ENCODE measurements at regions not wholly inside any gene's neighbourhood (a gene's known extent, or its start where the extent isn't known, plus 50 kb on each side); places are given as distances from the start of the nearest gene placed in this dataset.
"Not testable (repeated sequence)": the region's sequence is repeated elsewhere in the genome, so short reads cannot be mapped to it uniquely, and the experiment has no call there.

- Histone ChIP-seq H3K9me3 (ENCODE audit: control insufficient read depth in 4 of 4, low read length in 3 of 4) (no peaks in the 10 kb centered on the region), H3K4me3 (ENCODE audit: low read depth in 1 of 3, low read length in 3 of 3) (no peak overlapping the region), H3K9ac (ENCODE audit: low read depth in 1 of 2, low read length in 2 of 2) (no peak overlapping the region), H3K27ac (ENCODE audit: low read depth in 1 of 2, low read length in 2 of 2) (no peak overlapping the region), H3K27me3 (ENCODE audit: control insufficient read depth in 4 of 4, insufficient read depth in 4 of 4, low read length in 3 of 4) (no peaks in the 10 kb centered on the region), H3K36me3 (ENCODE audit: control insufficient read depth in 4 of 4, insufficient read depth in 3 of 4, low read depth in 1 of 4, low read length in 3 of 4) (no peaks in the 10 kb centered on the region), H3K4me1 (ENCODE audit: control insufficient read depth in 4 of 4, insufficient read depth in 4 of 4, low read length in 3 of 4) (no peaks in the 10 kb centered on the region)
- 57% methylated on average over 13 of the region's 13 CpGs for WGBS
- no peak for DNase-seq (ENCODE audit: low spot score)
- TF ChIP-seq TAF1 (conservative IDR thresholded peaks at IDR 0.05) (no peak), NR2F2 (IDR thresholded peaks at IDR 0.05) (no peak), REST (IDR thresholded peaks at IDR 0.05) (no peak), GABPA (IDR thresholded peaks at IDR 0.05 in 1 of 2, conservative IDR thresholded peaks at IDR 0.05 in 1 of 2) (no peak), FOXA1 (IDR thresholded peaks at IDR 0.05) (no peak)
Measured at GRCh38 chr20:40887105-40887504, 141.5 kb upstream of the TOP1 start.

DNA sequence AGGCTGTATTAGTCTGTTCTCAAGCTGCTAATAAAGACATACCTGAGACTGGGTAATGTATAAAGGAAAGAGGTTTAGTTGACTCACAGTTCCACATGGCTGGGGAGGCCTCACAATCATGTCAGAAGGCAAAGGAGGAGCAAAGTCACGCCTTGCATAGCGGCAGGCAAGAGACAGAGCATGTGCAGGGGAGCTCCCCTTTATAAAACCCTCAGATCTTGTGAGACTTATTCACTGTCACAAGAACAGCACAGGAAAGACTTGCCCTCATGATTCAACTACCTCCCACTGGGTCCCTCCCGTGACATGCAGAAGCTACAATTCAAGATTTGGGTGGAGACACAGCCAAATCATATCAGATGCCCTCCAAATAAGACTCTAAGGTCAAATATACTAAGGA lies 139.4 kb upstream of the TOP1 start:
- not testable (repeated sequence) for H3K27me3 ChIP-seq (ENCODE audit: control insufficient read depth in 4 of 4, insufficient read depth in 4 of 4, low read length in 3 of 4); H3K36me3 ChIP-seq (ENCODE audit: control insufficient read depth in 4 of 4, insufficient read depth in 3 of 4, low read depth in 1 of 4, low read length in 3 of 4); H3K9me3 ChIP-seq (ENCODE audit: control insufficient read depth in 4 of 4, low read length in 3 of 4); H3K27ac ChIP-seq (ENCODE audit: low read depth in 1 of 2, low read length in 2 of 2); H3K4me3 ChIP-seq (ENCODE audit: low read depth in 1 of 3, low read length in 3 of 3); DNase-seq (ENCODE audit: low spot score); H3K9ac ChIP-seq (ENCODE audit: low read depth in 1 of 2, low read length in 2 of 2)
- H3K4me1 ChIP-seq (ENCODE audit: control insufficient read depth in 4 of 4, insufficient read depth in 4 of 4, low read length in 3 of 4) = peaks cover 0 to 11% (median 8%) of the 10 kb centered on the region in 4 donors
- 96% methylated on average over 3 of the region's 3 CpGs for WGBS

- TF ChIP-seq YY1 (IDR thresholded peaks at IDR 0.05) (no peak), EGR1 (IDR thresholded peaks at IDR 0.05; ENCODE audit: low read depth in 2 of 2) (no peak), HNF4A (conservative IDR thresholded peaks at IDR 0.05) (no peak), HNF4G (IDR thresholded peaks at IDR 0.05) (no peak)
- TF ChIP-seq, protein P1, sequence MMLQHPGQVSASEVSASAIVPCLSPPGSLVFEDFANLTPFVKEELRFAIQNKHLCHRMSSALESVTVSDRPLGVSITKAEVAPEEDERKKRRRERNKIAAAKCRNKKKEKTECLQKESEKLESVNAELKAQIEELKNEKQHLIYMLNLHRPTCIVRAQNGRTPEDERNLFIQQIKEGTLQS (IDR thresholded peaks at IDR 0.05) = no peak
- DNase-seq (ENCODE audit: low spot score) = no peak
- H3K9me3 ChIP-seq (ENCODE audit: control insufficient read depth in 4 of 4, low read length in 3 of 4) = no peaks in the 10 kb centered on the region
- WGBS = over 99% methylated on average over 2 of the region's 2 CpGs
- no peak overlapping the region for H3K4me3 ChIP-seq (ENCODE audit: low read depth in 1 of 3, low read length in 3 of 3)
- peaks cover 0 to 11% (median 8%) of the 10 kb centered on the region in 4 donors for H3K4me1 ChIP-seq (ENCODE audit: control insufficient read depth in 4 of 4, insufficient read depth in 4 of 4, low read length in 3 of 4)
- no peak overlapping the region for H3K9ac ChIP-seq (ENCODE audit: low read depth in 1 of 2, low read length in 2 of 2)
- no peak overlapping the region for H3K27ac ChIP-seq (ENCODE audit: low read depth in 1 of 2, low read length in 2 of 2)
- no peaks in the 10 kb centered on the region for H3K27me3 ChIP-seq (ENCODE audit: control insufficient read depth in 4 of 4, insufficient read depth in 4 of 4, low read length in 3 of 4)
- no peaks in the 10 kb centered on the region for H3K36me3 ChIP-seq (ENCODE audit: control insufficient read depth in 4 of 4, insufficient read depth in 3 of 4, low read depth in 1 of 4, low read length in 3 of 4)
Measured at GRCh38 chr20:40890181-40890580, 138.4 kb upstream of the TOP1 start.

DNA sequence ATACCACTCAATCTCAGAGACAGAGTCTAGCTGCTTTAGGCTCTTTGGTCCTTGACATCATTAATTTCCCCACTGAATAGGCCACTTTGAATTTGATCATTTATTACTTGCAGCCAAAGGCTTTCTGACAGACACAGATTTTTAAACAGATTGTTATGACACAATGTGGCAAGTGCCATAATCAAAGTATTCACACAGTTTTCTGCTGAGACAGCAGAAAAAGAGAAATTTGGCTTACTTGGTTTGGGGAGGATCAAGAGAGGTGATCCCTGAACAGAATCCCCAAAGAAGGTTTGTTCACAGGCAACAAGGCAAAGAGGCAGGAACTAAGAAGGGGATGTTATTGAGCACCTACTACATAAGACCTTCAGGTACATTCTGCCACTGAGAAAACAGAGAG lies 138.0 kb upstream of the TOP1 start:
- peaks cover 0 to 11% (median 8%) of the 10 kb centered on the region in 4 donors for H3K4me1 ChIP-seq (ENCODE audit: control insufficient read depth in 4 of 4, insufficient read depth in 4 of 4, low read length in 3 of 4)
- DNase-seq (ENCODE audit: low spot score) = no peak
- no peak overlapping the region for H3K4me3 ChIP-seq (ENCODE audit: low read depth in 1 of 3, low read length in 3 of 3)
- TF ChIP-seq EGR1 (IDR thresholded peaks at IDR 0.05; ENCODE audit: low read depth in 2 of 2) (no peak), REST (IDR thresholded peaks at IDR 0.05) (no peak), YY1 (IDR thresholded peaks at IDR 0.05) (no peak), RXRA (IDR thresholded peaks at IDR 0.05) (no peak), FOXA2 (IDR thresholded peaks at IDR 0.05) (no peak)
- H3K9me3 ChIP-seq (ENCODE audit: control insufficient read depth in 4 of 4, low read length in 3 of 4) = no peaks in the 10 kb centered on the region
- H3K9ac ChIP-seq (ENCODE audit: low read depth in 1 of 2, low read length in 2 of 2) = no peak overlapping the region
- H3K27ac ChIP-seq (ENCODE audit: low read depth in 1 of 2, low read length in 2 of 2) = no peak overlapping the region
- no peaks in the 10 kb centered on the region for H3K27me3 ChIP-seq (ENCODE audit: control insufficient read depth in 4 of 4, insufficient read depth in 4 of 4, low read length in 3 of 4)
- no peaks in the 10 kb centered on the region for H3K36me3 ChIP-seq (ENCODE audit: control insufficient read depth in 4 of 4, insufficient read depth in 3 of 4, low read depth in 1 of 4, low read length in 3 of 4)
